RWPE1 (cell line): ENCODE measurements at regions not wholly inside any gene's neighbourhood (a gene's known extent, or its start where the extent isn't known, plus 50 kb on each side); places are given as distances from the start of the nearest gene placed in this dataset.

Experiments used
- CTCF ChIA-PET: fragments of 350-600 bp; sonication (Branson Sonifier 250); formaldehyde crosslinking; extraction: SDS; loops from one replicate; lab custom pipeline; 2021; lab: Yijun Ruan, JAX
- POLR2A ChIA-PET: fragments of 400-600 bp; formaldehyde crosslinking; extraction: SDS; loops from one replicate; lab custom pipeline; 2020; ENCODE audit warnings: antibody characterized with exemption; ENCODE audit not compliant: low non-redundant PET; lab: Yijun Ruan, JAX
- DNase-seq: peaks from one replicate; pipeline ENCODE4 v3.0.0; 2012; ENCODE audit warnings: low spot score
- H3K27ac ChIP-seq: fragments of 450-650 bp; 2 replicates; pipeline ENCODE4 v1.5.1; 2017
- TF ChIP-seq, protein P1 (sequence below): fragments of 450-650 bp; conservative IDR thresholded peaks from 2 replicates; pipeline ENCODE4 v1.5.1; 2017; ENCODE audit warnings: low read depth, mild to moderate bottlenecking

DNA sequence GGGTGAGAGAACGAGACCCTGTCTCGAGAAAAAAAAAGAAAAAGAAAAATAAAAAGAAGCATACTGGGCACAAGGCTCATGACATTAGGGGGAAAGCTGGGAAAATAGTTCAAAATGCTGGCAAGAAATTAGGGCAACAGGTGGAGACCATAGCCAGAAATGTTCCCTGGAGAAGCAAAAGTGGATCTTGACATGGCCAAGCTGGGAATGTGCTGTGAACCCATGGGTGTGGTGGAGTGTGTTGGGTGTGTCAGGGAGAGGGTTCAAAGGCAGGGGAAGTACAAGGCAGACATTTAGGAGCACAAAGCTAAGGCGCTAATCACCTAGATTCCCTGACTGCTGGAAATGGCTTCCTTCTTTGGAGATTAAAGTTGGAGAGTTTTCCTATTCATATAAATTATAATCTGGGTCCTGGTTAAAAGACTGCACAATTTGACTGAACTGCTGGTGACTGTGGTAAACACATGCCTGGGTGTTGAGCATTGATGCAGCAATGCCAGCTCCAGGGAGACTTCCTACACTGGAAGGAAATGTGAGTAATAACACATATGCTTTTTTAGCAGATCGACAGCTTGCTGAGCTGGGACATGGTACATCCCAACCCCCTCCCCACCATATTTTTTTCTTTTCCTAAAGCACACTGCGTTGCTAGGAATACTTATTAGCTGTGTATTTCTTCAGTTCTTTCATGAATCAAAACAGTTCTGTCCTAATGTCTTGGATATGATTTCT lies 70.1 kb upstream of the ARHGAP21 start:
- H3K27ac ChIP-seq = no peak overlapping the region
- ChIA-PET POLR2A (no interaction called here), CTCF (interaction anchor here (0.6 kb wide), 1 partner anchor 433 kb away, joined by 4 read pairs; no protein-coding TSS in a partner anchor)
- TF ChIP-seq, protein P1, sequence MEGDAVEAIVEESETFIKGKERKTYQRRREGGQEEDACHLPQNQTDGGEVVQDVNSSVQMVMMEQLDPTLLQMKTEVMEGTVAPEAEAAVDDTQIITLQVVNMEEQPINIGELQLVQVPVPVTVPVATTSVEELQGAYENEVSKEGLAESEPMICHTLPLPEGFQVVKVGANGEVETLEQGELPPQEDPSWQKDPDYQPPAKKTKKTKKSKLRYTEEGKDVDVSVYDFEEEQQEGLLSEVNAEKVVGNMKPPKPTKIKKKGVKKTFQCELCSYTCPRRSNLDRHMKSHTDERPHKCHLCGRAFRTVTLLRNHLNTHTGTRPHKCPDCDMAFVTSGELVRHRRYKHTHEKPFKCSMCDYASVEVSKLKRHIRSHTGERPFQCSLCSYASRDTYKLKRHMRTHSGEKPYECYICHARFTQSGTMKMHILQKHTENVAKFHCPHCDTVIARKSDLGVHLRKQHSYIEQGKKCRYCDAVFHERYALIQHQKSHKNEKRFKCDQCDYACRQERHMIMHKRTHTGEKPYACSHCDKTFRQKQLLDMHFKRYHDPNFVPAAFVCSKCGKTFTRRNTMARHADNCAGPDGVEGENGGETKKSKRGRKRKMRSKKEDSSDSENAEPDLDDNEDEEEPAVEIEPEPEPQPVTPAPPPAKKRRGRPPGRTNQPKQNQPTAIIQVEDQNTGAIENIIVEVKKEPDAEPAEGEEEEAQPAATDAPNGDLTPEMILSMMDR = no peak
- DNase-seq = no peak

DNA sequence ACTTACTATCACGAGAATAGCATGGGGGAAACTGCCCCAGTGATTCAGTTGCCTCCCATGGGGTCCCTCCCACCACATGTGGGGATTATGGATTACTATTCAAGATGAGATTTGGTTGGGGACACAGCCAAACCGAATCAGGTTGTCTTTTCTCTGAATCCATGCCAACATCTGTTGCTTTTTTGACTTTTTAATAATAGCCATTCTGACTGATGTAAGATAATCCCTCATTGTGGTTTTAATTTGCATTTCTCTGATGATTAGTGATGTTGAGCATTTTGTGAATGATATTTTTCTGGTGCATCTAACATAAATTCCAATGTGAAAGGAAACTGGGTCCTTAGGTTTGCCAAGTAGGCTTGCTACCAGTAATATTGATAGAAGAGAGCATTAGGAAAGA lies 69.0 kb upstream of the ARHGAP21 start:
- ChIA-PET POLR2A (no interaction called here), CTCF (no interaction called here)
- no peak for DNase-seq
- TF ChIP-seq, protein P1 = no peak
- no peak overlapping the region for H3K27ac ChIP-seq

DNA sequence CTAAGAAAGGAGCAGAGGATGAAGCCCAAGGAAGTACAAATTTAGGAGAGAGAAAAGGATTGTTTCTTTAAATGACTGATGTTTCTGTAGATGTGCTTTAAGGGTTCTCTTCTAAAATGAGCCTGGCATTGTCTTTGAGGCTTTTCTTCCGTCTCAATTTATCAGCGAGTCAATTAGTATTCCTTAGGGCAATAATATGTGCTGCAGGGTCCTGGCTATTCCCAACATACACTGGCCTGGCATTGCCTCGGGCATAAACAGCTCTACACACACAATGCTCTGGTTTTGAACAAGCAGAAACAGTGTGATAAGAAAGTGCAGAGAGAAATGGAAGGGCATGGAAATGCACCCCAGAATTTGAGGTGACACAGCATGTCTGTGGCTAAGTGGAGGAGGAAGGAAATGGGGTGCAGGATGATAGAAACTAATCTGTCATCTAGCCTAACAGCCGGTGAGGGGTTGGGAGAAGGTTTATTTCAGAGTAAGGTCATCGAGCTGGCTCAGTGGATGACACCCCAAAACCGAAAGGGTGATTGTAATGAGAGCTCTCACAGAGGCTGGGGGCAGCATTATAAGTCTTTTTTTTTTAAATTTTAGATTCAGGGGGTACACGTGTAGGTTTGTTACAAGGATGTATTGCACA lies 67.5 kb upstream of the ARHGAP21 start:
- CTCF ChIA-PET = interaction anchor here (0.6 kb wide), 1 partner anchor 114 kb away, joined by 3 read pairs; no protein-coding TSS in a partner anchor
- TF ChIP-seq, protein P1 = no peak
- DNase-seq = no peak
- no peak overlapping the region for H3K27ac ChIP-seq
- POLR2A ChIA-PET = no interaction called here

DNA sequence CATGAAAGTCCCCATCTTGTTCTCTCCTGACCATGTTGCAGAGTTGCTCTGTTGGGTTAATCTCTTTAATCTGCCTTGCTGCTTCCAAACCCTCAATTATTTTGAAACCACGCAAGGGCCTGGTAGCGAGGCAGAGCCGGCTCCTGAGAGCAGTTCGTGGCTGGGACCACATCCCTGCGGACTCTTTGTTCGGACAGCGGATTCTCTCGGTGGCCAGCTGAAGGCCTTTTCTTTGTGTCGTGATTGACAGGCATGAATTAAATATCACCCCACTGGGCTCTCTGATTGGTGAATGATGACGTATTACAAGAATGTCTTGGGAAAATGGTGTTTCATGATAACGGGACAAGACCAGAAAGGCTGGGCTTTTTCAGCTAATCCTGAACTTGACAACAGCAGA lies 66.9 kb upstream of the ARHGAP21 start:
- no peak for DNase-seq
- ChIA-PET CTCF (interaction anchor here (0.6 kb wide), 2 partner anchors 19 to 28 kb away, joined by 3 to 7 read pairs; no protein-coding TSS in a partner anchor), POLR2A (no interaction called here)
- H3K27ac ChIP-seq = no peak overlapping the region
- TF ChIP-seq, protein P1 = no peak

DNA sequence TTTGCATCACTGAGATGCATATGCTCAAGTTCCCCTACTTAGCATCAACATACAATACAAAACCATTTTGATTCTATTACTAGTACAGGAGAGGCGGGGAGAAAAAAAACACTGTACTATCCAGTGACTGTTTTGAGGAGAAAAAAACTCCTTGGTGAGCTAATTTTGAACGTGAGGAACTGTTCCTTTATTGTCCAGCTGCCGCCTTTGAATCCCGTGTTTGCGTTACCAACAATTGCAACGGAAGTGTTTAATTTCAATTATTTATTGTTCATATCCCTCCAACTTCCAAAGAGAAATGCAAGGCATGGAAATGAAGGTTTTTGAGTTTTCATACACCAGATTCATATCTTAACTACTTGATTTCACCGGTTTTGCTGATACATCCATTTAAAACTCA lies 66.4 kb upstream of the ARHGAP21 start:
- TF ChIP-seq, protein P1 = no peak
- ChIA-PET POLR2A (no interaction called here), CTCF (interaction anchor here (0.6 kb wide), 2 partner anchors 18 to 28 kb away, joined by 3 to 7 read pairs; no protein-coding TSS in a partner anchor)
- H3K27ac ChIP-seq = no peak overlapping the region
- no peak for DNase-seq

DNA sequence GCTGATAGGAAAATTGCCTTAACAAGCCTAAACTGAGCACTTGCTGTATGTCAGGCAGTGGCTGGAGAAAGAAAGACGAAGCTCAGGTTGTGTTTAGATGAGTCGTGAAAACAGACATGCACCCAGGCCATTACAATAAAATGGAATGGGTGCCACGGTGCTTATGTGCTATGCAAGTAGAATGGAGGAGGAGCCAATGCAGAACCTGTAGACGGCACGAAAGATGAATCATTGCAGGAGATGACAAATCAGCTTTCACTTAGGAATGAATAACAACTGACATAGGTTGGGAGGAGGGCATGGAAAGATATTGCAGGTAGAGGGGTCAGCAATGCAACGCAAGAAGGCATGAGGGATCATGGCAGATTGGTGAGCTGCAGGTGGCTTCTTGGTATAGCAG lies 61.2 kb upstream of the ARHGAP21 start:
- POLR2A ChIA-PET = no interaction called here
- TF ChIP-seq, protein P1 = no peak
- DNase-seq = peak; percentile 38
- H3K27ac ChIP-seq = no peak overlapping the region
- CTCF ChIA-PET = interaction anchor here (0.7 kb wide), 2 partner anchors 149 to 1113 kb away, joined by 3 read pairs; no protein-coding TSS in a partner anchor
